PC-3 (cell line): ENCODE measurements at regions not wholly inside any gene's neighbourhood (a gene's known extent, or its start where the extent isn't known, plus 50 kb on each side); places are given as distances from the start of the nearest gene placed in this dataset.

Experiments used
- EZH2 ChIP-seq: fragments of 300-600 bp; sonication (generic); IDR thresholded peaks from one replicate; pipeline ENCODE4 v1.6.1; 2017; ENCODE audit warnings: antibody characterized with exemption, mild to moderate bottlenecking, low read length; ENCODE audit not compliant: unreplicated experiment
- EZH2phosphoT487 ChIP-seq: fragments of 300-600 bp; sonication (generic); IDR thresholded peaks from 2 replicates; pipeline ENCODE4 v1.6.1; 2018; ENCODE audit warnings: mild to moderate bottlenecking, antibody characterized with exemption, low read length, borderline replicate concordance
- TF ChIP-seq, protein P1 (sequence below): fragments of 300-600 bp; sonication (generic); conservative IDR thresholded peaks from 2 replicates; pipeline ENCODE4 v1.5.1; 2017; ENCODE audit warnings: antibody characterized with exemption, low read depth, mild to moderate bottlenecking, low read length

GRCh38 chr21:28496517-28496916, 496.2 kb downstream of the LTN1 start:
- TF ChIP-seq, protein P1, sequence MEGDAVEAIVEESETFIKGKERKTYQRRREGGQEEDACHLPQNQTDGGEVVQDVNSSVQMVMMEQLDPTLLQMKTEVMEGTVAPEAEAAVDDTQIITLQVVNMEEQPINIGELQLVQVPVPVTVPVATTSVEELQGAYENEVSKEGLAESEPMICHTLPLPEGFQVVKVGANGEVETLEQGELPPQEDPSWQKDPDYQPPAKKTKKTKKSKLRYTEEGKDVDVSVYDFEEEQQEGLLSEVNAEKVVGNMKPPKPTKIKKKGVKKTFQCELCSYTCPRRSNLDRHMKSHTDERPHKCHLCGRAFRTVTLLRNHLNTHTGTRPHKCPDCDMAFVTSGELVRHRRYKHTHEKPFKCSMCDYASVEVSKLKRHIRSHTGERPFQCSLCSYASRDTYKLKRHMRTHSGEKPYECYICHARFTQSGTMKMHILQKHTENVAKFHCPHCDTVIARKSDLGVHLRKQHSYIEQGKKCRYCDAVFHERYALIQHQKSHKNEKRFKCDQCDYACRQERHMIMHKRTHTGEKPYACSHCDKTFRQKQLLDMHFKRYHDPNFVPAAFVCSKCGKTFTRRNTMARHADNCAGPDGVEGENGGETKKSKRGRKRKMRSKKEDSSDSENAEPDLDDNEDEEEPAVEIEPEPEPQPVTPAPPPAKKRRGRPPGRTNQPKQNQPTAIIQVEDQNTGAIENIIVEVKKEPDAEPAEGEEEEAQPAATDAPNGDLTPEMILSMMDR, result no peak
- TF ChIP-seq EZH2, result no peak
- TF ChIP-seq EZH2phosphoT487, result no peak
